ENCODE measurements at regions not wholly inside any gene's neighbourhood (a gene's known extent, or its start where the extent isn't known, plus 50 kb on each side); places are given as distances from the start of the nearest gene placed in this dataset.
"Not testable (repeated sequence)": the region's sequence is repeated elsewhere in the genome, so short reads cannot be mapped to it uniquely, and the experiment has no call there.

- DNase-seq: no peak
Measured at GRCh38 chr6:15143086-15143485, 102.8 kb upstream of the JARID2 start.

- DNase-seq: no peak
Measured at GRCh38 chr6:15143540-15143939, 102.3 kb upstream of the JARID2 start.

- no peak for DNase-seq
Measured at GRCh38 chr6:15145821-15146220, 100.0 kb upstream of the JARID2 start.

- no peak for DNase-seq
Measured at GRCh38 chr6:15147827-15148226, 98.0 kb upstream of the JARID2 start.

- DNase-seq: no peak
Measured at GRCh38 chr6:15148356-15148946, 97.4 kb upstream of the JARID2 start.

GRCh38 chr6:15150207-15150606 is 95.7 kb upstream of the JARID2 start:
- DNase-seq: no peak

GRCh38 chr6:15152700-15153099 is 93.2 kb upstream of the JARID2 start:
- DNase-seq: no peak

- no peak for DNase-seq
Measured at GRCh38 chr6:15153191-15153590, 92.7 kb upstream of the JARID2 start.

- DNase-seq: no peak
Measured at GRCh38 chr6:15157479-15157878, 88.4 kb upstream of the JARID2 start.

- DNase-seq: no peak
Measured at GRCh38 chr6:15158821-15159619, 86.8 kb upstream of the JARID2 start.

- no peak for DNase-seq
Measured at GRCh38 chr6:15160812-15161211, 85.1 kb upstream of the JARID2 start.

GRCh38 chr6:15164855-15165254 is 81.0 kb upstream of the JARID2 start:
- DNase-seq: not testable (repeated sequence)

- DNase-seq: no peak
Measured at GRCh38 chr6:15166121-15166520, 79.7 kb upstream of the JARID2 start.

GRCh38 chr6:15170126-15170525 is 75.7 kb upstream of the JARID2 start:
- DNase-seq: no peak

GRCh38 chr6:15171026-15171425 is 74.8 kb upstream of the JARID2 start:
- no peak for DNase-seq

- DNase-seq: no peak
Measured at GRCh38 chr6:15176816-15177370, 69.0 kb upstream of the JARID2 start.

GRCh38 chr6:15183979-15184378 is 61.9 kb upstream of the JARID2 start:
- peak; percentile 59 for DNase-seq

GRCh38 chr6:15184441-15184861 is 61.4 kb upstream of the JARID2 start:
- peak; percentile 35 for DNase-seq

- DNase-seq: not testable (repeated sequence)
Measured at GRCh38 chr6:15185111-15185510, 60.8 kb upstream of the JARID2 start.

GRCh38 chr6:15193451-15193850 is 52.4 kb upstream of the JARID2 start:
- DNase-seq: not testable (repeated sequence)

GRCh38 chr6:15194453-15194852 is 51.4 kb upstream of the JARID2 start:
- DNase-seq: no peak

Data from activated CD4-positive, alpha-beta T cell treated with anti-CD3 and anti-CD28 coated beads for 48 hours (primary cell).